HCT116 (cell line): ENCODE measurements at regions not wholly inside any gene's neighbourhood (a gene's known extent, or its start where the extent isn't known, plus 50 kb on each side); places are given as distances from the start of the nearest gene placed in this dataset.

Experiments used
- ATAC-seq: fragments of 200-7000 bp; cut with Tn5 transposase; 2 replicates; pipeline ENCODE4 v1.9.1; 2020; ENCODE audit warnings: mild to moderate bottlenecking, moderate library complexity
- BruUV-seq: library from RNA; stranded (reverse); fragments of 400-500 nt; replicated peaks from 2 replicates; lab custom pipeline; 2021; lab: Mats Ljungman, UMichigan
- CTCF ChIA-PET: fragments of 300-600 bp; sonication (Branson Sonifier 250); formaldehyde crosslinking; loops from one replicate; lab custom pipeline; 2021; ENCODE audit warnings: antibody characterized with exemption; lab: Charles Lee
- POLR2A ChIA-PET: fragments of 300-600, 350-600 bp; sonication (Branson Sonifier 250); formaldehyde crosslinking; loops from one replicate; lab custom pipeline; 2021; ENCODE audit warnings: antibody characterized with exemption; lab: Charles Lee
- RAD21 ChIA-PET, 2 experiments: fragments of 300-600 bp; sonication (Branson Sonifier 250); formaldehyde crosslinking; loops; one replicate each; lab custom pipeline; 2023; ENCODE audit warnings: low total read pairs in 2 of 2; ENCODE audit not compliant: uncharacterized antibody in 2 of 2, unreplicated experiment in 2 of 2, low non-redundant PET in 1 of 2; lab: Charles Lee
- DNase-seq: peaks from one replicate; pipeline ENCODE4 v3.0.0-alpha.2; 2010; ENCODE audit warnings: low read depth, low spot score
- H2AFZ ChIP-seq: fragments of 200-600 bp; shearing (Covaris generic), sonication (generic); 2 replicates; pipeline ENCODE4 v1.6.1; 2017; ENCODE audit warnings: low read depth, mixed run types, mixed read lengths, antibody characterized with exemption, low read length; ENCODE audit not compliant: poor library complexity, severe bottlenecking
- H3K27ac ChIP-seq: 2 replicates; pipeline ENCODE4 v1.5.1; 2012; ENCODE audit warnings: low read depth, low read length
- H3K27me3 ChIP-seq: fragments of 200-600 bp; sonication (generic); 2 replicates; pipeline ENCODE4 v1.6.1; 2016; ENCODE audit warnings: mixed run types, low read length, mixed read lengths; ENCODE audit not compliant: insufficient read depth
- H3K36me3 ChIP-seq, 2 experiments: fragments of 200-500 bp in 1 of 2; fragments of 200-600 bp in 1 of 2; sonication (Bioruptor generic) in 1 of 2; sonication (generic) in 1 of 2; 2 replicates each; pipeline versions ENCODE4 v1.5.1 to v1.6.1; 2014 to 2016; ENCODE audit warnings: low read length in 2 of 2, inconsistent platforms in 1 of 2, mixed read lengths in 1 of 2, mixed run types in 1 of 2; ENCODE audit not compliant: insufficient read depth in 2 of 2, control insufficient read depth in 1 of 2
- H3K4me1 ChIP-seq, 2 experiments: fragments of 200-600 bp in 1 of 2; sonication (generic) in 1 of 2; 2 replicates each; pipeline versions ENCODE4 v1.5.1 to v1.6.1; 2012 to 2017; ENCODE audit warnings: low read length in 2 of 2, inconsistent platforms in 1 of 2, mild to moderate bottlenecking in 1 of 2, mixed read lengths in 1 of 2, mixed run types in 1 of 2, moderate library complexity in 1 of 2; ENCODE audit not compliant: insufficient read depth in 2 of 2, control insufficient read depth in 1 of 2
- H3K4me2 ChIP-seq: fragments of 200-600 bp; sonication (generic); 2 replicates; pipeline ENCODE4 v1.6.1; 2017; ENCODE audit warnings: mixed run types, low read length, mixed read lengths
- H3K4me3 ChIP-seq, 2 experiments: fragments of 200-600 bp in 1 of 2; sonication (generic) in 1 of 2; replicated peaks in 1 of 2; 2 replicates each; pipeline ENCODE4 v1.5.1; 2011 to 2016; ENCODE audit warnings: low read length in 2 of 2, control low read depth in 1 of 2, low read depth in 1 of 2, mild to moderate bottlenecking in 1 of 2, mixed read lengths in 1 of 2, mixed run types in 1 of 2
- H3K79me2 ChIP-seq: fragments of 200-600 bp; sonication (generic); 2 replicates; pipeline ENCODE4 v1.6.1; 2017; ENCODE audit warnings: mild to moderate bottlenecking, mixed run types, low read length, moderate library complexity, mixed read lengths; ENCODE audit not compliant: insufficient read depth
- H3K9ac ChIP-seq: fragments of 200-600 bp; sonication (generic); 2 replicates; pipeline ENCODE4 v1.6.1; 2016; ENCODE audit warnings: low read length, mixed read lengths
- H3K9me2 ChIP-seq: fragments of 200-600 bp; sonication (generic), shearing (Covaris generic); 2 replicates; pipeline ENCODE4 v1.6.1; 2017; ENCODE audit warnings: mixed run types, mild to moderate bottlenecking, moderate library complexity; ENCODE audit not compliant: insufficient read depth
- H3K9me3 ChIP-seq, 2 experiments: fragments of 200-500 bp in 1 of 2; fragments of 200-600 bp in 1 of 2; sonication (Bioruptor generic) in 1 of 2; sonication (generic) in 1 of 2; 2 replicates each; pipeline ENCODE4 v1.6.1; 2014 to 2017; ENCODE audit warnings: low read length in 2 of 2, mixed read lengths in 2 of 2, inconsistent platforms in 1 of 2, low read depth in 1 of 2, mild to moderate bottlenecking in 1 of 2, mixed run types in 1 of 2, moderate library complexity in 1 of 2; ENCODE audit not compliant: control insufficient read depth in 1 of 2, insufficient read depth in 1 of 2
- H4K20me1 ChIP-seq: fragments of 200-600 bp; sonication (generic), shearing (Covaris generic); 2 replicates; pipeline ENCODE4 v1.6.1; 2017; ENCODE audit warnings: mixed run types, mild to moderate bottlenecking, moderate library complexity; ENCODE audit not compliant: insufficient read depth
- CBX3 ChIP-seq: IDR thresholded peaks from 2 replicates; pipeline ENCODE4 v1.6.1; 2012; ENCODE audit warnings: low read depth
- CEBPB ChIP-seq: IDR thresholded peaks from 2 replicates; pipeline ENCODE4 v1.6.1; 2012; ENCODE audit warnings: low read depth
- ELF1 ChIP-seq: IDR thresholded peaks from 2 replicates; pipeline ENCODE4 v1.6.1; 2012; ENCODE audit warnings: low read depth, borderline replicate concordance
- EZH2phosphoT487 ChIP-seq: fragments of 200-600 bp; IDR thresholded peaks from 2 replicates; pipeline ENCODE4 v1.6.1; 2018; ENCODE audit warnings: antibody characterized with exemption, borderline replicate concordance
- FOSL1 ChIP-seq: IDR thresholded peaks from 2 replicates; pipeline ENCODE4 v1.6.1; 2012; ENCODE audit warnings: low read depth
- JUND ChIP-seq: IDR thresholded peaks from 2 replicates; pipeline ENCODE4 v1.6.1; 2012
- POLR2A ChIP-seq: IDR thresholded peaks from 2 replicates; pipeline ENCODE4 v1.7.0; 2011; ENCODE audit warnings: borderline replicate concordance; ENCODE audit not compliant: insufficient read depth, insufficient read length; ENCODE audit errors: extremely low read depth
- RAD21 ChIP-seq: IDR thresholded peaks from 2 replicates; pipeline ENCODE4 v1.6.1; 2012; ENCODE audit warnings: low read depth, mild to moderate bottlenecking
- SP1 ChIP-seq: IDR thresholded peaks from 2 replicates; pipeline ENCODE4 v1.6.1; 2012; ENCODE audit warnings: low read depth
- SRF ChIP-seq: IDR thresholded peaks from 2 replicates; pipeline ENCODE4 v1.6.1; 2012; ENCODE audit warnings: low read depth
- TCF7L2 ChIP-seq: IDR thresholded peaks from 2 replicates; pipeline ENCODE4 v1.7.0; 2011; ENCODE audit warnings: borderline replicate concordance, inconsistent platforms; ENCODE audit not compliant: insufficient read depth, insufficient read length; ENCODE audit errors: extremely low read depth
- YY1 ChIP-seq: IDR thresholded peaks from 2 replicates; pipeline ENCODE4 v1.6.1; 2011; ENCODE audit warnings: low read length, low read depth, moderate library complexity, mild to moderate bottlenecking; ENCODE audit not compliant: insufficient replicate concordance; ENCODE audit errors: extremely low read depth
- ZFX ChIP-seq: fragments of 450-650 bp; IDR thresholded peaks from 2 replicates; pipeline ENCODE4 v1.6.1; 2017
- ZNF274 ChIP-seq: fragments of 200-500 bp; sonication (Bioruptor generic); IDR thresholded peaks from 2 replicates; pipeline ENCODE4 v1.6.1; 2014; ENCODE audit warnings: mild to moderate bottlenecking, low read depth, low read length, inconsistent platforms
- intact Hi-C: fragments of 100-400 bp; cut with micrococcal nuclease; formaldehyde crosslinking; loops from 2 replicates; pipeline ENCODE4 v1.10.0; 2022
- TF ChIP-seq, protein P1 (sequence below): IDR thresholded peaks from 2 replicates; pipeline ENCODE4 v1.6.1; 2011; ENCODE audit warnings: mild to moderate bottlenecking, low read length, moderate library complexity; ENCODE audit not compliant: insufficient replicate concordance; ENCODE audit errors: extremely low read depth
- TF ChIP-seq, protein P2 (sequence below), 3 experiments: fragments of 200-600 bp in 1 of 3; sonication (generic) in 1 of 3; IDR thresholded peaks in 2 of 3; conservative IDR thresholded peaks in 1 of 3; 2 replicates each; pipeline ENCODE4 v1.5.1; 2012 to 2017; ENCODE audit warnings: low read depth in 2 of 3, low read length in 2 of 3, antibody characterized with exemption in 1 of 3, borderline replicate concordance in 1 of 3, control low read depth in 1 of 3, mild to moderate bottlenecking in 1 of 3, mixed read lengths in 1 of 3, mixed run types in 1 of 3, moderate library complexity in 1 of 3; ENCODE audit not compliant: insufficient read depth in 1 of 3
- TF ChIP-seq, protein P3 (sequence below): IDR thresholded peaks from 2 replicates; pipeline ENCODE4 v1.6.1; 2012
- TF ChIP-seq, protein P4 (sequence below): IDR thresholded peaks from 2 replicates; pipeline ENCODE4 v1.6.1; 2012

DNA sequence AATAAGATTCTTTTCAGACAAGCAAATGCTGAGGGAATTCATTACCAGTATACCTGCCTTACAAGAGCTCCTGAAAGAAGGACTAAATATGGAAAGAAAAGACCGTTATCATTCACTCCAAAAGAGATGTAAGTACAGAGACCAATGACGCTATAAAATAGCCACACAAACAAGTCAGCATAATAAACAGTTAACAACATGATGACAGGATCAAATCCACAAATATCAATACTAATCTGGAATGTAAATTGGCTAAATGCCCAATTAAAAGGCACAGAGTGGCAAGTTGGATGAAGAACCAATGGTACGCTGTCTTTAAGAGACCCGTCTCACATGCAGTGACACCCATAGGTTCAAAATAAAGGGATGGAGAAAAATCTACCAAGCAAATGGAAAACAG is 349.6 kb upstream of the MPDZ start:
- no peak overlapping the region for H3K4me3 ChIP-seq
- intact Hi-C loops, result no loop called here
- POLR2A ChIA-PET, result no interaction called here
- TF ChIP-seq ELF1 (no peak), YY1 (no peak), JUND (no peak), EZH2phosphoT487 (no peak), ZNF274 (no peak), POLR2A (no peak), CEBPB (no peak)
- TF ChIP-seq, all 23 proteins: peak for 0
- RAD21 ChIA-PET, result no interaction called here
- Histone ChIP-seq H3K9ac (no peak overlapping the region), H3K4me1 (no peaks in the 10 kb centered on the region), H3K79me2 (no peaks in the 10 kb centered on the region), H3K4me2 (no peak overlapping the region), H3K27me3 (no peaks in the 10 kb centered on the region), H2AFZ (no peak overlapping the region), H3K9me2 (no peaks in the 10 kb centered on the region), H3K9me3 (no peaks in the 10 kb centered on the region; a peak in 2 of 4 replicates), H4K20me1 (no peaks in the 10 kb centered on the region), H3K36me3 (no peaks in the 10 kb centered on the region), H3K27ac (no peak overlapping the region)
- ATAC-seq, result no peak
- CTCF ChIA-PET, result no interaction called here
- DNase-seq, result no peak
- BruUV-seq, result no TSS peak

DNA sequence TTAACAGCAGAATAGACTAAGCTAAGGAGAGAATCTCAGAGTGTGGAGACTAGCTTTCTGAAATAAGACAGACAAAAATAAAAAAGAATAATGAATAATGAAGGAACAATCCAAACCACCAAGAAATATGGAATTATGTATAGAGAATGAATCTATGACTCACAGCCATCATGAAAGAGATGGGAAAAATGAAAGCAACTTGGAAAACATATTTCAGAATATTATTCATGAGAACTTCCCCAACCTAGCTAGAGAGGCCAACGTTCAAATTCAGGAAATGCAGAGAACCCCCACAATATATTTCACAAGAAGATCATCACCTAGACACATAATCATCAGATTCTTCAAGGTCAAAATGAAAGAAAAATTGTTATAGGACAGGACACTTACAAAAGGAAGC is 349.0 kb upstream of the MPDZ start:
- ChIA-PET POLR2A (no interaction called here), RAD21 (no interaction called here), CTCF (no interaction called here)
- Histone ChIP-seq H3K9me2 (no peaks in the 10 kb centered on the region), H3K4me3 (no peak overlapping the region), H4K20me1 (no peaks in the 10 kb centered on the region), H3K4me1 (no peaks in the 10 kb centered on the region), H3K27ac (no peak overlapping the region), H3K79me2 (no peaks in the 10 kb centered on the region), H3K9ac (no peak overlapping the region), H2AFZ (no peak overlapping the region), H3K36me3 (no peaks in the 10 kb centered on the region), H3K9me3 (no peaks in the 10 kb centered on the region; a peak in 2 of 4 replicates), H3K4me2 (no peak overlapping the region), H3K27me3 (no peaks in the 10 kb centered on the region)
- intact Hi-C loops, result no loop called here
- BruUV-seq, result no TSS peak
- ATAC-seq, result no peak
- DNase-seq, result no peak
- TF ChIP-seq FOSL1 (no peak), ZNF274 (no peak), TCF7L2 (no peak), RAD21 (no peak), ELF1 (no peak), SRF (no peak), SP1 (no peak), ZFX (no peak), CBX3 (no peak), JUND (no peak), POLR2A (no peak)
- TF ChIP-seq, protein P1, sequence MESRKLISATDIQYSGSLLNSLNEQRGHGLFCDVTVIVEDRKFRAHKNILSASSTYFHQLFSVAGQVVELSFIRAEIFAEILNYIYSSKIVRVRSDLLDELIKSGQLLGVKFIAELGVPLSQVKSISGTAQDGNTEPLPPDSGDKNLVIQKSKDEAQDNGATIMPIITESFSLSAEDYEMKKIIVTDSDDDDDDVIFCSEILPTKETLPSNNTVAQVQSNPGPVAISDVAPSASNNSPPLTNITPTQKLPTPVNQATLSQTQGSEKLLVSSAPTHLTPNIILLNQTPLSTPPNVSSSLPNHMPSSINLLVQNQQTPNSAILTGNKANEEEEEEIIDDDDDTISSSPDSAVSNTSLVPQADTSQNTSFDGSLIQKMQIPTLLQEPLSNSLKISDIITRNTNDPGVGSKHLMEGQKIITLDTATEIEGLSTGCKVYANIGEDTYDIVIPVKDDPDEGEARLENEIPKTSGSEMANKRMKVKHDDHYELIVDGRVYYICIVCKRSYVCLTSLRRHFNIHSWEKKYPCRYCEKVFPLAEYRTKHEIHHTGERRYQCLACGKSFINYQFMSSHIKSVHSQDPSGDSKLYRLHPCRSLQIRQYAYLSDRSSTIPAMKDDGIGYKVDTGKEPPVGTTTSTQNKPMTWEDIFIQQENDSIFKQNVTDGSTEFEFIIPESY, result no peak
- TF ChIP-seq, protein P2, sequence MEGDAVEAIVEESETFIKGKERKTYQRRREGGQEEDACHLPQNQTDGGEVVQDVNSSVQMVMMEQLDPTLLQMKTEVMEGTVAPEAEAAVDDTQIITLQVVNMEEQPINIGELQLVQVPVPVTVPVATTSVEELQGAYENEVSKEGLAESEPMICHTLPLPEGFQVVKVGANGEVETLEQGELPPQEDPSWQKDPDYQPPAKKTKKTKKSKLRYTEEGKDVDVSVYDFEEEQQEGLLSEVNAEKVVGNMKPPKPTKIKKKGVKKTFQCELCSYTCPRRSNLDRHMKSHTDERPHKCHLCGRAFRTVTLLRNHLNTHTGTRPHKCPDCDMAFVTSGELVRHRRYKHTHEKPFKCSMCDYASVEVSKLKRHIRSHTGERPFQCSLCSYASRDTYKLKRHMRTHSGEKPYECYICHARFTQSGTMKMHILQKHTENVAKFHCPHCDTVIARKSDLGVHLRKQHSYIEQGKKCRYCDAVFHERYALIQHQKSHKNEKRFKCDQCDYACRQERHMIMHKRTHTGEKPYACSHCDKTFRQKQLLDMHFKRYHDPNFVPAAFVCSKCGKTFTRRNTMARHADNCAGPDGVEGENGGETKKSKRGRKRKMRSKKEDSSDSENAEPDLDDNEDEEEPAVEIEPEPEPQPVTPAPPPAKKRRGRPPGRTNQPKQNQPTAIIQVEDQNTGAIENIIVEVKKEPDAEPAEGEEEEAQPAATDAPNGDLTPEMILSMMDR (IDR thresholded peaks at IDR 0.05 in 2 of 3, conservative IDR thresholded peaks at IDR 0.05 in 1 of 3; ENCODE audit: borderline replicate concordance in 1 of 3, insufficient read depth in 1 of 3, low read depth in 2 of 3, low read length in 2 of 3), result no peak
- TF ChIP-seq, protein P3, sequence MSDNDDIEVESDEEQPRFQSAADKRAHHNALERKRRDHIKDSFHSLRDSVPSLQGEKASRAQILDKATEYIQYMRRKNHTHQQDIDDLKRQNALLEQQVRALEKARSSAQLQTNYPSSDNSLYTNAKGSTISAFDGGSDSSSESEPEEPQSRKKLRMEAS, result no peak
- TF ChIP-seq, protein P4, sequence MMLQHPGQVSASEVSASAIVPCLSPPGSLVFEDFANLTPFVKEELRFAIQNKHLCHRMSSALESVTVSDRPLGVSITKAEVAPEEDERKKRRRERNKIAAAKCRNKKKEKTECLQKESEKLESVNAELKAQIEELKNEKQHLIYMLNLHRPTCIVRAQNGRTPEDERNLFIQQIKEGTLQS, result no peak
